ENCODE measurements at regions not wholly inside any gene's neighbourhood (a gene's known extent, or its start where the extent isn't known, plus 50 kb on each side); places are given as distances from the start of the nearest gene placed in this dataset.
A peak's percentile ranks its signal among the peaks of the same experiment; 100 is the strongest.
"Not testable (repeated sequence)": the region's sequence is repeated elsewhere in the genome, so short reads cannot be mapped to it uniquely, and the experiment has no call there.

DNA sequence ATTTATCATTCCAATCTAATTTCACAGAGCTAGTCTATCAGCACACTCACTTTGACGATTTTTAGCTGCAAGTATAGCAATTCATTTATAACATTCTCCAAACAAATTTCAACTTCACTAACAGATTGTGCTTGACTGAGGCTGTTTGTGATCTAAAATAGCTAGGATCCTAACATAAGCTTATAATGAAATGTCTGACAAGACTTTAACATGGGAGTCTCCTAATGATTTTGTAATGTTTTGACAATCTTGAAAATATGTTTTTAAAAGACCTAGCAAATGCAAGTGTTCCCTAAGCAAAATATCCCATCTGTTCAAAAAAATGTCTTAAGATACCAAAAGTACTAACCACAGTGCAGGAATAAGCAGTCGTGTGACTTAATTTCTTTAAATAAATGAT, 889.5 kb upstream of the SPRY2 start:
- Mint-ChIP-seq H3K36me3 (no peaks in the 10 kb centered on the region), H3K4me3 (no peak overlapping the region), H3K9me3 (peaks cover 0 to 13% (median 5%) of the 10 kb centered on the region in 7 donors), H3K27me3 (ENCODE audit: low read depth in 3 of 3) (no peaks in the 10 kb centered on the region), H3K4me1 (no peaks in the 10 kb centered on the region), H3K27ac (no peak overlapping the region)
- Histone ChIP-seq H4K20me1 (ENCODE audit: insufficient read depth, low read length) (no peaks in the 10 kb centered on the region), H2AFZ (ENCODE audit: insufficient read depth, low read depth, low read length, poor library complexity, severe bottlenecking) (no peak overlapping the region), H3K4me1 (ENCODE audit: control insufficient read depth in 1 of 2, insufficient read depth in 2 of 2, low read length in 2 of 2) (no peaks in the 10 kb centered on the region), H3K27me3 (ENCODE audit: control insufficient read depth in 2 of 2, insufficient read depth in 2 of 2, low read length in 2 of 2) (no peaks in the 10 kb centered on the region), H3K79me2 (ENCODE audit: insufficient read depth, low read length) (no peaks in the 10 kb centered on the region), H3K4me2 (replicated peaks; ENCODE audit: extremely low read depth, low read length, poor library complexity, severe bottlenecking) (no peak overlapping the region), H3K36me3 (replicated peaks in 1 of 2; ENCODE audit: control insufficient read depth in 1 of 2, insufficient read depth in 2 of 2, low read length in 2 of 2) (no peaks in the 10 kb centered on the region), H3K9ac (ENCODE audit: insufficient read depth, low read length, poor library complexity, severe bottlenecking) (no peak overlapping the region), H3K9me3 (replicated peaks in 1 of 2; ENCODE audit: control insufficient read depth in 1 of 2, insufficient read depth in 1 of 2, low read length in 2 of 2) (peaks cover 6 to 7% of the 10 kb centered on the region in 2 donors), H3K4me3 (replicated peaks in 1 of 3; ENCODE audit: low read depth in 2 of 3, low read length in 3 of 3) (no peak overlapping the region), H3K27ac (ENCODE audit: low read depth in 1 of 2, low read length in 2 of 2) (no peak overlapping the region)
- no CpG with 5 or more reads among the region's 2 CpGs for WGBS (ENCODE audit: insufficient coverage)
- TF ChIP-seq, protein P1, sequence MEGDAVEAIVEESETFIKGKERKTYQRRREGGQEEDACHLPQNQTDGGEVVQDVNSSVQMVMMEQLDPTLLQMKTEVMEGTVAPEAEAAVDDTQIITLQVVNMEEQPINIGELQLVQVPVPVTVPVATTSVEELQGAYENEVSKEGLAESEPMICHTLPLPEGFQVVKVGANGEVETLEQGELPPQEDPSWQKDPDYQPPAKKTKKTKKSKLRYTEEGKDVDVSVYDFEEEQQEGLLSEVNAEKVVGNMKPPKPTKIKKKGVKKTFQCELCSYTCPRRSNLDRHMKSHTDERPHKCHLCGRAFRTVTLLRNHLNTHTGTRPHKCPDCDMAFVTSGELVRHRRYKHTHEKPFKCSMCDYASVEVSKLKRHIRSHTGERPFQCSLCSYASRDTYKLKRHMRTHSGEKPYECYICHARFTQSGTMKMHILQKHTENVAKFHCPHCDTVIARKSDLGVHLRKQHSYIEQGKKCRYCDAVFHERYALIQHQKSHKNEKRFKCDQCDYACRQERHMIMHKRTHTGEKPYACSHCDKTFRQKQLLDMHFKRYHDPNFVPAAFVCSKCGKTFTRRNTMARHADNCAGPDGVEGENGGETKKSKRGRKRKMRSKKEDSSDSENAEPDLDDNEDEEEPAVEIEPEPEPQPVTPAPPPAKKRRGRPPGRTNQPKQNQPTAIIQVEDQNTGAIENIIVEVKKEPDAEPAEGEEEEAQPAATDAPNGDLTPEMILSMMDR (IDR thresholded peaks at IDR 0.05), result no peak
- intact Hi-C loops (cut with micrococcal nuclease), result no loop called here
- no peak for DNase-seq

DNA sequence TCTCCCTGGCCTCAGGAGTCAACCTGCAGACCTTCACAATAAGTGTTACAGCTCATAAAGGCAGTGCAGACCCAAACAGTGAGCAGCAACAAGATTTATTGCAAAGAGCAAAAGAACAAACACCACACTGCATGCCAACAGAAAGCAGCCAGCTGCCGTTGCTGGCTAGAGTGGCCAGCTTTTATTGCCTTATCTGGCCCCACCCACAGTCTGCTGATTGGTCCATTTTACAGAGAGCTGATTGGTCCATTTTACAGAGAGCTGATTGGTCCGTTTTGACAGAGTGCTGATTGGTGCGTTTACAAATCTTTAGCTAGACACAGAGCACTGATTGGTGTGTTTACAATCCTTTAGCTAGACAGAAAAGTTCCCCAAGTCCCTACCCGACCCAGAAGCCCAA, 885.9 kb upstream of the SPRY2 start:
- H4K20me1 ChIP-seq (ENCODE audit: insufficient read depth, low read length); H3K4me2 ChIP-seq (replicated peaks; ENCODE audit: extremely low read depth, low read length, poor library complexity, severe bottlenecking); H2AFZ ChIP-seq (ENCODE audit: insufficient read depth, low read depth, low read length, poor library complexity, severe bottlenecking); H3K9ac ChIP-seq (ENCODE audit: insufficient read depth, low read length, poor library complexity, severe bottlenecking); H3K79me2 ChIP-seq (ENCODE audit: insufficient read depth, low read length); H3K4me1 ChIP-seq (ENCODE audit: control insufficient read depth in 1 of 2, insufficient read depth in 2 of 2, low read length in 2 of 2); intact Hi-C loops (cut with micrococcal nuclease); H3K36me3 ChIP-seq (replicated peaks in 1 of 2; ENCODE audit: control insufficient read depth in 1 of 2, insufficient read depth in 2 of 2, low read length in 2 of 2); DNase-seq; H3K36me3 Mint-ChIP-seq; H3K4me1 Mint-ChIP-seq; H3K27me3 ChIP-seq (ENCODE audit: control insufficient read depth in 2 of 2, insufficient read depth in 2 of 2, low read length in 2 of 2); H3K27ac ChIP-seq (ENCODE audit: low read depth in 1 of 2, low read length in 2 of 2); H3K4me3 ChIP-seq (replicated peaks in 1 of 3; ENCODE audit: low read depth in 2 of 3, low read length in 3 of 3); H3K27me3 Mint-ChIP-seq (ENCODE audit: low read depth in 3 of 3); H3K4me3 Mint-ChIP-seq: not testable (repeated sequence)
- Mint-ChIP-seq H3K27ac (peak overlapping the region in 1 of 7 donors; percentile 40), H3K9me3 (peaks cover 0 to 15% (median 9%) of the 10 kb centered on the region in 7 donors)
- WGBS (ENCODE audit: insufficient coverage), result 80% methylated on average over 1 of the region's 4 CpGs
- peaks cover 8 to 22% of the 10 kb centered on the region in 2 donors for H3K9me3 ChIP-seq (replicated peaks in 1 of 2; ENCODE audit: control insufficient read depth in 1 of 2, insufficient read depth in 1 of 2, low read length in 2 of 2)

Measured in CD14-positive monocyte (primary cell).